HEK293 (cell line): ENCODE measurements at regions not wholly inside any gene's neighbourhood (a gene's known extent, or its start where the extent isn't known, plus 50 kb on each side); places are given as distances from the start of the nearest gene placed in this dataset.

Experiments used
- CTCF ChIA-PET: fragments of 350-600 bp; formaldehyde crosslinking; extraction: SDS; loops from one replicate; lab custom pipeline; 2021; ENCODE audit warnings: antibody characterized with exemption; lab: Yijun Ruan, JAX
- POLR2A ChIA-PET: fragments of 300-600 bp; formaldehyde crosslinking; extraction: SDS; loops from one replicate; lab custom pipeline; 2020; ENCODE audit warnings: antibody characterized with exemption, inconsistent platforms; lab: Yijun Ruan, JAX
- H3K27ac ChIP-seq: fragments of 200-500 bp; sonication (Bioruptor generic); 2 replicates; pipeline ENCODE4 v1.5.1; 2014; ENCODE audit warnings: low read depth, low read length, control low read depth, inconsistent platforms; ENCODE audit errors: extremely low read depth
- H3K36me3 ChIP-seq, 2 experiments: fragments of 200-500 bp in 1 of 2; sonication (Bioruptor generic) in 1 of 2; 1 replicate in 1 of 2; 2 replicates in 1 of 2; pipeline ENCODE4 v1.5.1; 2014 to 2017; ENCODE audit warnings: inconsistent platforms in 2 of 2, low read length in 2 of 2; ENCODE audit not compliant: control insufficient read depth in 2 of 2, insufficient read depth in 1 of 2
- H3K4me1 ChIP-seq: fragments of 200-500 bp; sonication (Bioruptor generic); 2 replicates; pipeline ENCODE4 v1.5.1; 2014; ENCODE audit warnings: mild to moderate bottlenecking, low read length, inconsistent platforms; ENCODE audit not compliant: control insufficient read depth, insufficient read depth
- H3K4me3 ChIP-seq: 2 replicates; pipeline ENCODE4 v1.5.1; 2011; ENCODE audit warnings: low read depth, mild to moderate bottlenecking, control low read depth, low read length, moderate library complexity
- H3K9me3 ChIP-seq: fragments of 200-500 bp; sonication (Bioruptor generic); 2 replicates; pipeline ENCODE4 v1.5.1; 2014; ENCODE audit warnings: low read depth, low read length, inconsistent platforms; ENCODE audit not compliant: control insufficient read depth, insufficient read depth
- ELK4 ChIP-seq: IDR thresholded peaks from 2 replicates; pipeline ENCODE4 v1.6.1; 2011; ENCODE audit warnings: mild to moderate bottlenecking, low read depth, low read length, borderline replicate concordance
- FEZF1 ChIP-seq: fragments of 450-650 bp; formaldehyde crosslinking; IDR thresholded peaks from 2 replicates; pipeline ENCODE4 v1.5.1; 2016; ENCODE audit warnings: missing biosample characterization, missing genetic modification characterization
- GFI1B ChIP-seq: fragments of 450-650 bp; formaldehyde crosslinking; IDR thresholded peaks from 2 replicates; pipeline ENCODE4 v1.5.1; 2016; ENCODE audit warnings: missing biosample characterization, missing genetic modification characterization
- GLIS1 ChIP-seq: fragments of 450-650 bp; formaldehyde crosslinking; IDR thresholded peaks from 2 replicates; pipeline ENCODE4 v1.5.1; 2016; ENCODE audit warnings: missing biosample characterization, missing genetic modification characterization
- IKZF3 ChIP-seq: fragments of 450-650 bp; IDR thresholded peaks from 2 replicates; pipeline ENCODE4 v1.5.0; 2018; ENCODE audit warnings: missing biosample characterization, mild to moderate bottlenecking, missing genetic modification characterization, moderate library complexity
- OSR2 ChIP-seq: fragments of 450-650 bp; formaldehyde crosslinking; IDR thresholded peaks from 2 replicates; pipeline ENCODE4 v1.5.1; 2016; ENCODE audit warnings: missing biosample characterization, missing genetic modification characterization
- OVOL3 ChIP-seq: fragments of 450-650 bp; formaldehyde crosslinking; IDR thresholded peaks from 2 replicates; pipeline ENCODE4 v1.5.1; 2016; ENCODE audit warnings: missing biosample characterization, missing genetic modification characterization
- PRDM10 ChIP-seq: fragments of 450-650 bp; formaldehyde crosslinking; IDR thresholded peaks from 2 replicates; pipeline ENCODE4 v1.5.1; 2016; ENCODE audit warnings: missing biosample characterization, missing genetic modification characterization
- PRDM6 ChIP-seq: fragments of 450-650 bp; formaldehyde crosslinking; IDR thresholded peaks from 2 replicates; pipeline ENCODE4 v1.5.1; 2017; ENCODE audit warnings: missing biosample characterization, missing genetic modification characterization
- SCRT1 ChIP-seq: fragments of 450-650 bp; formaldehyde crosslinking; IDR thresholded peaks from 2 replicates; pipeline ENCODE4 v1.5.1; 2016; ENCODE audit warnings: missing biosample characterization, missing genetic modification characterization, borderline replicate concordance
- SCRT2 ChIP-seq: fragments of 450-650 bp; formaldehyde crosslinking; IDR thresholded peaks from 2 replicates; pipeline ENCODE4 v1.5.1; 2016; ENCODE audit warnings: missing biosample characterization, missing genetic modification characterization
- SP7 ChIP-seq: fragments of 450-650 bp; formaldehyde crosslinking; IDR thresholded peaks from 2 replicates; pipeline ENCODE4 v1.5.1; 2016; ENCODE audit warnings: missing biosample characterization, missing genetic modification characterization
- YY1 ChIP-seq: fragments of 450-650 bp; formaldehyde crosslinking; IDR thresholded peaks from 2 replicates; pipeline ENCODE4 v1.5.1; 2018; ENCODE audit warnings: missing biosample characterization, missing genetic modification characterization
- ZBTB8A ChIP-seq: fragments of 450-650 bp; formaldehyde crosslinking; IDR thresholded peaks from 2 replicates; pipeline ENCODE4 v1.5.1; 2016; ENCODE audit warnings: missing biosample characterization, missing genetic modification characterization
- ZNF112 ChIP-seq: fragments of 450-650 bp; formaldehyde crosslinking; IDR thresholded peaks from 2 replicates; pipeline ENCODE4 v1.5.0; 2017; ENCODE audit warnings: missing biosample characterization, missing genetic modification characterization
- ZNF18 ChIP-seq: fragments of 450-650 bp; formaldehyde crosslinking; IDR thresholded peaks from 2 replicates; pipeline ENCODE4 v1.5.1; 2016; ENCODE audit warnings: missing biosample characterization, missing genetic modification characterization
- ZNF335 ChIP-seq: fragments of 450-650 bp; formaldehyde crosslinking; conservative IDR thresholded peaks from 2 replicates; pipeline ENCODE4 v1.5.1; 2016; ENCODE audit warnings: missing biosample characterization, missing genetic modification characterization
- ZNF580 ChIP-seq: fragments of 450-650 bp; formaldehyde crosslinking; IDR thresholded peaks from 2 replicates; pipeline ENCODE4 v1.5.1; 2016; ENCODE audit warnings: missing biosample characterization, missing genetic modification characterization
- ZNF677 ChIP-seq: fragments of 450-650 bp; IDR thresholded peaks from 2 replicates; pipeline ENCODE4 v1.5.0; 2018; ENCODE audit warnings: missing biosample characterization, mild to moderate bottlenecking, missing genetic modification characterization, moderate library complexity
- ZNF843 ChIP-seq: fragments of 450-650 bp; formaldehyde crosslinking; IDR thresholded peaks from 2 replicates; pipeline ENCODE4 v1.5.1; 2016; ENCODE audit warnings: missing biosample characterization, missing genetic modification characterization
- ZXDB ChIP-seq: fragments of 450-650 bp; formaldehyde crosslinking; IDR thresholded peaks from 2 replicates; pipeline ENCODE4 v1.5.1; 2016; ENCODE audit warnings: missing biosample characterization, missing genetic modification characterization
- TF ChIP-seq, protein P1 (sequence below): fragments of 450-650 bp; IDR thresholded peaks from 2 replicates; pipeline ENCODE4 v1.5.1; 2018; ENCODE audit warnings: missing biosample characterization, mild to moderate bottlenecking, missing genetic modification characterization
- TF ChIP-seq, protein P2 (sequence below): fragments of 450-650 bp; formaldehyde crosslinking; IDR thresholded peaks from 2 replicates; pipeline ENCODE4 v1.5.1; 2016; ENCODE audit warnings: missing biosample characterization, missing genetic modification characterization
- TF ChIP-seq, protein P3 (sequence below): fragments of 450-650 bp; formaldehyde crosslinking; IDR thresholded peaks from 2 replicates; pipeline ENCODE4 v1.5.1; 2017; ENCODE audit warnings: missing biosample characterization, missing genetic modification characterization

DNA sequence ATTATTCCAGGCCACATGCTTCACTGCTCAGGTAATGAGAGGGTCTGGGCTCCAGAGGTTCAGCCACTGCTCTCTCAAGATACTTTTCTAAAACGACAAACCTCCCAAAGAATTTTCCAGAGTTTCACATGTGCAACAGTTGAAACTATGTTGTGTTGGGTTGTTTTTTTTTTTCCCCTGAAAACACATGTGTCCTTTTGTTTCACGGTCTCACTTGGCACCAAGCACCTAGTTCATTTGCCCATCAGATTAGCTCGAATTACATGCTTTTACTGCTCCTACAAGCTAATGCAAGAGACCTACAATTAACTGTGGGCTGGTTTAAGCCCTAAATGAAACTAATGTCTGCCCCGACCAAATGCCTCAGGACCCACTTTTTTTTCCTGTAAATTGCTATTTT lies 313.3 kb downstream of the FGFR2 start:
- Histone ChIP-seq H3K36me3 (no peaks in the 10 kb centered on the region), H3K4me1 (peaks cover 18% of the 10 kb centered on the region), H3K27ac (no peak overlapping the region; the same call in 1 of the 2 replicates), H3K9me3 (no peaks in the 10 kb centered on the region), H3K4me3 (no peak overlapping the region)
- ChIA-PET POLR2A (no interaction called here), CTCF (interaction anchor here (0.5 kb wide), 1 partner anchor 78 kb away, joined by 3 read pairs; no protein-coding TSS in a partner anchor)
- TF ChIP-seq, protein P1, sequence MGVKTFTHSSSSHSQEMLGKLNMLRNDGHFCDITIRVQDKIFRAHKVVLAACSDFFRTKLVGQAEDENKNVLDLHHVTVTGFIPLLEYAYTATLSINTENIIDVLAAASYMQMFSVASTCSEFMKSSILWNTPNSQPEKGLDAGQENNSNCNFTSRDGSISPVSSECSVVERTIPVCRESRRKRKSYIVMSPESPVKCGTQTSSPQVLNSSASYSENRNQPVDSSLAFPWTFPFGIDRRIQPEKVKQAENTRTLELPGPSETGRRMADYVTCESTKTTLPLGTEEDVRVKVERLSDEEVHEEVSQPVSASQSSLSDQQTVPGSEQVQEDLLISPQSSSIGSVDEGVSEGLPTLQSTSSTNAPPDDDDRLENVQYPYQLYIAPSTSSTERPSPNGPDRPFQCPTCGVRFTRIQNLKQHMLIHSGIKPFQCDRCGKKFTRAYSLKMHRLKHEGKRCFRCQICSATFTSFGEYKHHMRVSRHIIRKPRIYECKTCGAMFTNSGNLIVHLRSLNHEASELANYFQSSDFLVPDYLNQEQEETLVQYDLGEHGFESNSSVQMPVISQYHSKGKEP (tag by site-specific recombination) = peak; percentile 85
- TF ChIP-seq IKZF3 (tag by site-specific recombination) (0 out of 2 replicates have a peak, but pooled peaks have one; percentile 46), PRDM10 (tag by site-specific recombination) (peak; percentile 49; the same call in 1 of the 2 replicates), ZBTB8A (tag by site-specific recombination) (peak; percentile 54), YY1 (tag by site-specific recombination) (no peak), ZNF677 (tag by site-specific recombination) (no peak), OVOL3 (tag by site-specific recombination) (peak; percentile 59; the same call in 1 of the 2 replicates), GLIS1 (tag by site-specific recombination) (peak; percentile 13; the same call in 1 of the 2 replicates), GFI1B (tag by site-specific recombination) (no peak), ZNF112 (no peak), ZNF335 (tag by site-specific recombination) (peak; percentile 66; the same call in 1 of the 2 replicates), FEZF1 (peak; percentile 83), SP7 (peak; percentile 98), PRDM6 (peak; percentile 48), ZNF18 (tag by site-specific recombination) (0 out of 2 replicates have a peak, but pooled peaks have one; percentile 42), ZXDB (tag by site-specific recombination) (peak; percentile 67), OSR2 (tag by site-specific recombination) (peak; percentile 54), ZNF580 (tag by site-specific recombination) (0 out of 2 replicates have a peak, but pooled peaks have one; percentile 9), ZNF843 (tag by site-specific recombination) (peak; percentile 62), SCRT2 (tag by site-specific recombination) (peak; percentile 73), SCRT1 (tag by site-specific recombination) (peak; percentile 92), ELK4 (no peak)
- TF ChIP-seq, protein P2, sequence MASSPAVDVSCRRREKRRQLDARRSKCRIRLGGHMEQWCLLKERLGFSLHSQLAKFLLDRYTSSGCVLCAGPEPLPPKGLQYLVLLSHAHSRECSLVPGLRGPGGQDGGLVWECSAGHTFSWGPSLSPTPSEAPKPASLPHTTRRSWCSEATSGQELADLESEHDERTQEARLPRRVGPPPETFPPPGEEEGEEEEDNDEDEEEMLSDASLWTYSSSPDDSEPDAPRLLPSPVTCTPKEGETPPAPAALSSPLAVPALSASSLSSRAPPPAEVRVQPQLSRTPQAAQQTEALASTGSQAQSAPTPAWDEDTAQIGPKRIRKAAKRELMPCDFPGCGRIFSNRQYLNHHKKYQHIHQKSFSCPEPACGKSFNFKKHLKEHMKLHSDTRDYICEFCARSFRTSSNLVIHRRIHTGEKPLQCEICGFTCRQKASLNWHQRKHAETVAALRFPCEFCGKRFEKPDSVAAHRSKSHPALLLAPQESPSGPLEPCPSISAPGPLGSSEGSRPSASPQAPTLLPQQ (tag by site-specific recombination) = 0 out of 2 replicates have a peak, but pooled peaks have one; percentile 33
- TF ChIP-seq, protein P3, sequence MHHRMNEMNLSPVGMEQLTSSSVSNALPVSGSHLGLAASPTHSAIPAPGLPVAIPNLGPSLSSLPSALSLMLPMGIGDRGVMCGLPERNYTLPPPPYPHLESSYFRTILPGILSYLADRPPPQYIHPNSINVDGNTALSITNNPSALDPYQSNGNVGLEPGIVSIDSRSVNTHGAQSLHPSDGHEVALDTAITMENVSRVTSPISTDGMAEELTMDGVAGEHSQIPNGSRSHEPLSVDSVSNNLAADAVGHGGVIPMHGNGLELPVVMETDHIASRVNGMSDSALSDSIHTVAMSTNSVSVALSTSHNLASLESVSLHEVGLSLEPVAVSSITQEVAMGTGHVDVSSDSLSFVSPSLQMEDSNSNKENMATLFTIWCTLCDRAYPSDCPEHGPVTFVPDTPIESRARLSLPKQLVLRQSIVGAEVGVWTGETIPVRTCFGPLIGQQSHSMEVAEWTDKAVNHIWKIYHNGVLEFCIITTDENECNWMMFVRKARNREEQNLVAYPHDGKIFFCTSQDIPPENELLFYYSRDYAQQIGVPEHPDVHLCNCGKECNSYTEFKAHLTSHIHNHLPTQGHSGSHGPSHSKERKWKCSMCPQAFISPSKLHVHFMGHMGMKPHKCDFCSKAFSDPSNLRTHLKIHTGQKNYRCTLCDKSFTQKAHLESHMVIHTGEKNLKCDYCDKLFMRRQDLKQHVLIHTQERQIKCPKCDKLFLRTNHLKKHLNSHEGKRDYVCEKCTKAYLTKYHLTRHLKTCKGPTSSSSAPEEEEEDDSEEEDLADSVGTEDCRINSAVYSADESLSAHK (tag by site-specific recombination) = peak; percentile 71; the same call in 1 of the 2 replicates
